Neural progenitor cell (in vitro differentiated cells): ENCODE measurements at regions not wholly inside any gene's neighbourhood (a gene's known extent, or its start where the extent isn't known, plus 50 kb on each side); places are given as distances from the start of the nearest gene placed in this dataset.

Experiments
- CTCF ChIP-seq: fragments of 200-600 bp; sonication (generic); IDR thresholded peaks from 2 replicates; pipeline ENCODE4 v1.5.1; 2017; ENCODE audit warnings: antibody characterized with exemption, mild to moderate bottlenecking
- EZH2 ChIP-seq: fragments of 200-600 bp; sonication (generic); IDR thresholded peaks from 2 replicates; pipeline ENCODE4 v1.6.1; 2017; ENCODE audit warnings: antibody characterized with exemption, mild to moderate bottlenecking, moderate library complexity
- EZH2phosphoT487 ChIP-seq: fragments of 200-600 bp; sonication (generic); IDR thresholded peaks from 2 replicates; pipeline ENCODE4 v1.6.1; 2017; ENCODE audit warnings: antibody characterized with exemption

- no peak for TF ChIP-seq CTCF
- TF ChIP-seq EZH2: no peak
- TF ChIP-seq EZH2phosphoT487: no peak
Measured at GRCh38 chr2:183829931-183830330, 705.7 kb downstream of the NUP35 start.
